Mucosa of descending colon (tissue), 3 donors: ENCODE measurements at regions not wholly inside any gene's neighbourhood (a gene's known extent, or its start where the extent isn't known, plus 50 kb on each side); places are given as distances from the start of the nearest gene placed in this dataset.

ENCODE experiments used
- ATAC-seq: fragments of 200-7000 bp; cut with Tn5 transposase; one replicate; pipeline ENCODE4 v1.9.1; 2020; ENCODE audit warnings: mild to moderate bottlenecking, moderate library complexity
- DNase-seq, 3 donors: peaks; one replicate each; pipeline ENCODE4 v3.0.0-alpha.2; 2020
- H3K36me3 ChIP-seq: fragments of 200-600 bp; one replicate; pipeline ENCODE4 v1.8.0; 2021; ENCODE audit warnings: low read depth, mild to moderate bottlenecking
- H3K4me1 ChIP-seq: fragments of 200-600 bp; one replicate; pipeline ENCODE4 v1.8.0; 2021; ENCODE audit warnings: low read depth, mild to moderate bottlenecking
- H3K4me3 ChIP-seq: fragments of 200-600 bp; one replicate; pipeline ENCODE4 v1.8.0; 2021; ENCODE audit warnings: mild to moderate bottlenecking
- H3K9me3 ChIP-seq: fragments of 200-600 bp; one replicate; pipeline ENCODE4 v1.8.0; 2021; ENCODE audit warnings: mild to moderate bottlenecking
- CTCF ChIP-seq: fragments of 200-600 bp; IDR thresholded peaks from one replicate; pipeline ENCODE4 v1.8.0; 2022; ENCODE audit warnings: antibody characterized with exemption, mild to moderate bottlenecking
- intact Hi-C, 2 donors: fragments of 100-400 bp; cut with DNase I in 1 of 2; cut with micrococcal nuclease in 1 of 2; formaldehyde crosslinking; loops; one replicate each; pipeline versions ENCODE4 v1.11.0 to v1.11.1; 2022; cut with DNase I, micrococcal nuclease
- donor health status: DM: no; HTN: no; CAD: no; lungs with moderate emphysema.
- donor health status: DM: no; HTN: no; CAD: no.
- donor health status: DM: no; HTN: yes; CAD: no.

GRCh38 chr6:81682858-81683620 is 69.4 kb downstream of the TENT5A start:
- DNase-seq (no peak), ATAC-seq (no peak)
- no peaks in the 10 kb centered on the region for H3K9me3 ChIP-seq
- no peak overlapping the region for H3K4me3 ChIP-seq
- intact Hi-C loops: no loop called here
- no peak for TF ChIP-seq CTCF
- H3K4me1 ChIP-seq: no peaks in the 10 kb centered on the region
- H3K36me3 ChIP-seq: no peaks in the 10 kb centered on the region

GRCh38 chr6:81682235-81682795 is 70.2 kb downstream of the TENT5A start:
- intact Hi-C loops: no loop called here
- Histone ChIP-seq H3K9me3 (no peaks in the 10 kb centered on the region), H3K4me1 (no peaks in the 10 kb centered on the region), H3K36me3 (no peaks in the 10 kb centered on the region), H3K4me3 (no peak overlapping the region)
- TF ChIP-seq CTCF: no peak
- ATAC-seq (no peak), DNase-seq (no peak)

- Histone ChIP-seq H3K4me3 (no peak overlapping the region), H3K4me1 (no peaks in the 10 kb centered on the region), H3K9me3 (no peaks in the 10 kb centered on the region), H3K36me3 (no peaks in the 10 kb centered on the region)
- no peak for ATAC-seq
- intact Hi-C loops: no loop called here
- no peak for DNase-seq
- TF ChIP-seq CTCF: no peak
Observed at GRCh38 chr6:81669445-81669844, 83.0 kb downstream of the TENT5A start.

- ATAC-seq: no peak
- no peaks in the 10 kb centered on the region for H3K36me3 ChIP-seq
- H3K9me3 ChIP-seq: no peaks in the 10 kb centered on the region
- H3K4me3 ChIP-seq: no peak overlapping the region
- no peaks in the 10 kb centered on the region for H3K4me1 ChIP-seq
- TF ChIP-seq CTCF: no peak
- intact Hi-C loops: no loop called here
- no peak for DNase-seq
Observed at GRCh38 chr6:81668615-81669047, 83.8 kb downstream of the TENT5A start.

GRCh38 chr6:81666481-81666880 is 86.0 kb downstream of the TENT5A start:
- Histone ChIP-seq H3K4me3 (no peak overlapping the region), H3K9me3 (no peaks in the 10 kb centered on the region), H3K36me3 (no peaks in the 10 kb centered on the region), H3K4me1 (no peaks in the 10 kb centered on the region)
- DNase-seq (no peak), ATAC-seq (no peak)
- intact Hi-C loops: no loop called here
- no peak for TF ChIP-seq CTCF
